Smooth muscle cell (in vitro differentiated cells): ENCODE measurements at regions not wholly inside any gene's neighbourhood (a gene's known extent, or its start where the extent isn't known, plus 50 kb on each side); places are given as distances from the start of the nearest gene placed in this dataset.

ENCODE experiments used
- DNase-seq: peaks from one replicate; lab custom pipeline; 2025; ENCODE audit not compliant: unreplicated experiment; lab: John Stamatoyannopoulos, UW
- H2AFZ ChIP-seq: fragments of 200-600 bp; sonication (generic); 2 replicates; pipeline ENCODE4 v1.6.0; 2016; ENCODE audit warnings: antibody characterized with exemption, low read depth, mild to moderate bottlenecking
- H3F3A ChIP-seq: fragments of 200-600 bp; sonication (generic); 2 replicates; pipeline ENCODE4 v1.6.0; 2017; ENCODE audit warnings: antibody characterized with exemption, low read depth
- H3K27ac ChIP-seq: fragments of 200-600 bp; sonication (generic); 2 replicates; pipeline ENCODE4 v1.5.1; 2016; ENCODE audit warnings: low read depth, mild to moderate bottlenecking
- H3K27me3 ChIP-seq: fragments of 200-600 bp; sonication (generic); 2 replicates; pipeline ENCODE4 v1.6.1; 2016; ENCODE audit warnings: low read depth, mild to moderate bottlenecking
- H3K36me3 ChIP-seq: fragments of 200-600 bp; sonication (generic); 2 replicates; pipeline ENCODE4 v1.5.1; 2016; ENCODE audit warnings: low read depth
- H3K4me1 ChIP-seq: fragments of 200-600 bp; sonication (generic); 2 replicates; pipeline ENCODE4 v1.5.1; 2016; ENCODE audit warnings: low read depth
- H3K4me2 ChIP-seq: fragments of 200-600 bp; sonication (generic); 2 replicates; pipeline ENCODE4 v1.6.0; 2016; ENCODE audit warnings: mild to moderate bottlenecking
- H3K4me3 ChIP-seq: fragments of 200-600 bp; sonication (generic); 2 replicates; pipeline ENCODE4 v1.5.1; 2016; ENCODE audit warnings: mild to moderate bottlenecking
- H3K79me2 ChIP-seq: fragments of 200-600 bp; sonication (generic); 2 replicates; pipeline ENCODE4 v1.6.0; 2016; ENCODE audit warnings: low read depth, mild to moderate bottlenecking
- H3K9ac ChIP-seq: fragments of 200-600 bp; sonication (generic); 2 replicates; pipeline ENCODE4 v1.6.0; 2016; ENCODE audit warnings: low read depth
- H3K9me3 ChIP-seq: fragments of 200-600 bp; sonication (generic); replicated peaks from 2 replicates; pipeline ENCODE4 v1.5.1; 2016; ENCODE audit warnings: low read depth
- H4K20me1 ChIP-seq: fragments of 200-600 bp; sonication (generic); 2 replicates; pipeline ENCODE4 v1.6.0; 2016; ENCODE audit warnings: low read depth
- WGBS: methylation state at CpG from one replicate; pipeline ENCODE4 v1.1.7; 2016; ENCODE audit warnings: low lambda C conversion rate; 5-methylcytosine and 5-hydroxymethylcytosine counted together
- TF ChIP-seq, protein P1 (sequence below): fragments of 200-600 bp; sonication (generic); IDR thresholded peaks from 2 replicates; pipeline ENCODE4 v1.5.1; 2017; ENCODE audit warnings: borderline replicate concordance, mild to moderate bottlenecking, antibody characterized with exemption; ENCODE audit not compliant: insufficient read depth, poor library complexity, severe bottlenecking

DNA sequence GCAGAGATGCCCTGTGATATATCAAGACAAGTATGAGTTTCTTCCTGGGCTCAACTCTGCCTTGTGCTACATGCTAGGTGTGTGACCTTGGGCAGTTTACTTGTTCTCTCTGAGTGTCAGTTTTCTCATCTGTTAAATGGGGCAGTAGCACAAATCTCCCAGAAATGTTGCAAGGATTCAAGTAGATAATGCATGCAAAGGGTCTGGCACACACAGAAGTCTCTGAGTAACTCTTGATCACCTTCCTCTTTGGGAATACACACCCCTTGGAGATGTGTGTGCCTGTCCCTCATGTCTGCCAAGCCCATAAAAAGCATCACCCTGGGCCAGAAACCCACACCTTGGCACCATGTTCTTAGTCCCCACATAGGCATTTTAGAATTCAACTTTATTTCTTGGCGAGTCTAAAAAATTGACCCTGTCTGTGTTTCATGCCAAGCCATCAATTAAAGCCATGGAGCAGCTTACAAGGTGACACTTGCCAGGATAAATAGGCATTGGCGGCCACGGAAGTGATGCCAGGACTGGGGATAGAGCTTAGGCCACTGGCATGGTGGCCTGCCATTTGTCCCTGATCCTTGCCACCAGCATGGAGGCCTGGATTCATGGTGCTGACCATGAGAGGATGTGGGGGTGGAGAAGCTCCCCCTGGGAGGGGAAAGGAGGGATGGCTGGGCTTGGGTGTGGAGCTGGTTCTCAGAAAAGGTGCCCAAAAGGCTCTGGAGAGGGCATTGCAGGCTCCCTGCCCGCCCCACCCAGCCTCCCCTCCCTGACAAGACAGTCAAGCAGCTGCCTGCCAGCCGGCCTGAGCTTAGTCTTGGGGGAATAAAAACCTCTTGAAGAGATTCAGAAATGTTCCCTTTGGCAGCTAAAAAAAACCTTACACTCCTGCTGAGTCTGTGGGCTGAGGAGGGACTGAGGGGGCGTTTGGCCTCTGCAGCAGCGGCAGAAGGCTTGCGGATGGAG is 118.0 kb upstream of the IPO9 start:
- H3K4me2 ChIP-seq: peak overlapping the region; percentile 29
- peak overlapping the region; percentile 1 for H3K9ac ChIP-seq
- H3K36me3 ChIP-seq: no peaks in the 10 kb centered on the region
- DNase-seq: no peak
- H3K27me3 ChIP-seq: no peaks in the 10 kb centered on the region
- peaks cover 24% of the 10 kb centered on the region for H4K20me1 ChIP-seq
- peaks cover 35% of the 10 kb centered on the region for H3F3A ChIP-seq
- peaks cover 49% of the 10 kb centered on the region for H3K4me1 ChIP-seq
- peaks cover 35% of the 10 kb centered on the region for H3K79me2 ChIP-seq
- H3K9me3 ChIP-seq: no peaks in the 10 kb centered on the region
- H3K4me3 ChIP-seq: no peak overlapping the region
- H2AFZ ChIP-seq: no peak overlapping the region
- whole genome bisulfite sequencing: 62% methylated on average over 8 of the region's 8 CpGs
- peak overlapping the region; percentile 92 for H3K27ac ChIP-seq
- TF ChIP-seq, protein P1, sequence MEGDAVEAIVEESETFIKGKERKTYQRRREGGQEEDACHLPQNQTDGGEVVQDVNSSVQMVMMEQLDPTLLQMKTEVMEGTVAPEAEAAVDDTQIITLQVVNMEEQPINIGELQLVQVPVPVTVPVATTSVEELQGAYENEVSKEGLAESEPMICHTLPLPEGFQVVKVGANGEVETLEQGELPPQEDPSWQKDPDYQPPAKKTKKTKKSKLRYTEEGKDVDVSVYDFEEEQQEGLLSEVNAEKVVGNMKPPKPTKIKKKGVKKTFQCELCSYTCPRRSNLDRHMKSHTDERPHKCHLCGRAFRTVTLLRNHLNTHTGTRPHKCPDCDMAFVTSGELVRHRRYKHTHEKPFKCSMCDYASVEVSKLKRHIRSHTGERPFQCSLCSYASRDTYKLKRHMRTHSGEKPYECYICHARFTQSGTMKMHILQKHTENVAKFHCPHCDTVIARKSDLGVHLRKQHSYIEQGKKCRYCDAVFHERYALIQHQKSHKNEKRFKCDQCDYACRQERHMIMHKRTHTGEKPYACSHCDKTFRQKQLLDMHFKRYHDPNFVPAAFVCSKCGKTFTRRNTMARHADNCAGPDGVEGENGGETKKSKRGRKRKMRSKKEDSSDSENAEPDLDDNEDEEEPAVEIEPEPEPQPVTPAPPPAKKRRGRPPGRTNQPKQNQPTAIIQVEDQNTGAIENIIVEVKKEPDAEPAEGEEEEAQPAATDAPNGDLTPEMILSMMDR: no peak

DNA sequence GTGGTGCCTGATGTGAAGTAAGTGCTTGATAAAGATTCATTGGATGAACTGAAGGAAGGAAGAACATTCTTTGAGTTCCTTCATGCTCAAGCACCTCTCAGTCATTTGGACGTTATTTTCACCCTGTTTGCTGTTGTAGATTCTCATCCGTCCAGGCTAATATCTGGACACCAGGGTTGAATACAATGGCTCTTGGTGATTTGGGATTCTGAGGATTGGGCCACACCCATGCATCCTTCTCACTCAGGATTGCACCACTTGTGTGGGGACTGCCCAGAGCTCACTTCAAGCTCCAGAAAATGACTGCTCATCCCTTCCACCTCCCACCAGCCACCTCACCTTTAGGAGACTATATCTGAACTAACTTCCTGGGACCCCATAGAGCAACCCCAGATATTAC is 117.1 kb upstream of the IPO9 start:
- DNase-seq: no peak
- Histone ChIP-seq H4K20me1 (peaks cover 21% of the 10 kb centered on the region), H3K79me2 (peaks cover 35% of the 10 kb centered on the region), H3K27me3 (no peaks in the 10 kb centered on the region), H3K4me2 (no peak overlapping the region), H3K36me3 (no peaks in the 10 kb centered on the region), H2AFZ (no peak overlapping the region), H3K4me1 (peaks cover 49% of the 10 kb centered on the region), H3K4me3 (no peak overlapping the region), H3F3A (peaks cover 38% of the 10 kb centered on the region), H3K27ac (peak overlapping the region; percentile 92), H3K9me3 (no peaks in the 10 kb centered on the region), H3K9ac (peak overlapping the region; percentile 50)
- TF ChIP-seq, protein P1: no peak
- WGBS: 56% methylated on average over 2 of the region's 2 CpGs

DNA sequence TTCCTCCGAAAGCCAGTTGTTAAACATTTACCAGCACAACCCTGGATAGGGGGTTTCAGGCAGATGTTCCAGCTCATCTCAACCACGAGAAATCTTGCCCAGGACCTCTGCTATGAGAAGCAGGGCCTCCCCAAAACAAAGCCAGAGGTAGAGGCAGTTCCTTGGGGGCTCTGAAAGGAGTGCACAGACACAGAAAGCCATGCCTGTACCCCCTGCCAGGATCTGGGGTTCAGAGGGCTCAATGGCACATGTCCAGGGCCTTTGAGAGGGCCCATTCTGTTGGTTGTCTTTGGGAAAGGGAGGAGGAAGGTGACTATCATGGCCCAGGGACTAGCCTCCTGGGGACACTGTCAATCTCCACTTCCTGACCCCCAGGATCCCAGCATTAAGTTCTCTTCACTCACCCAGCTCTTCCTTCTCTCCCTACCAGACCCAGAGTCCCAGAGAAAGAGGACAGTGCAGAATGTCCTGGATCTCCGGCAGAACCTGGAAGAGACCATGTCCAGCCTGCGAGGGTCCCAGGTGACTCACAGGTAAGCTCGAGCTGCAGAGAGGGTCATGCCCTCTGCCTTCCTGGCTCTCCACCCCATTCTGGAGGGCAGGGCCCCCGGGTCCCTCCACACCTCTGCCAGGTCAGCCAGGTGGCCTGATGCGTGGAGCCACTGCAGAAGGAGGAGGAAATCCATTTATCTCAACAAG is 116.4 kb upstream of the IPO9 start:
- no peak for DNase-seq
- H3F3A ChIP-seq: peaks cover 37% of the 10 kb centered on the region
- 92% methylated on average over 7 of the region's 7 CpGs for WGBS
- H3K4me2 ChIP-seq: peak overlapping the region; percentile 22
- peaks cover 14% of the 10 kb centered on the region for H4K20me1 ChIP-seq
- peak overlapping the region; percentile 50 for H3K9ac ChIP-seq
- H2AFZ ChIP-seq: no peak overlapping the region
- no peaks in the 10 kb centered on the region for H3K9me3 ChIP-seq
- no peaks in the 10 kb centered on the region for H3K27me3 ChIP-seq
- peak overlapping the region; percentile 92 for H3K27ac ChIP-seq
- TF ChIP-seq, protein P1: no peak
- H3K36me3 ChIP-seq: no peaks in the 10 kb centered on the region
- peaks cover 49% of the 10 kb centered on the region for H3K4me1 ChIP-seq
- peaks cover 32% of the 10 kb centered on the region for H3K79me2 ChIP-seq
- no peak overlapping the region for H3K4me3 ChIP-seq
